ENCODE measurements at regions not wholly inside any gene's neighbourhood (a gene's known extent, or its start where the extent isn't known, plus 50 kb on each side); places are given as distances from the start of the nearest gene placed in this dataset.

DNA sequence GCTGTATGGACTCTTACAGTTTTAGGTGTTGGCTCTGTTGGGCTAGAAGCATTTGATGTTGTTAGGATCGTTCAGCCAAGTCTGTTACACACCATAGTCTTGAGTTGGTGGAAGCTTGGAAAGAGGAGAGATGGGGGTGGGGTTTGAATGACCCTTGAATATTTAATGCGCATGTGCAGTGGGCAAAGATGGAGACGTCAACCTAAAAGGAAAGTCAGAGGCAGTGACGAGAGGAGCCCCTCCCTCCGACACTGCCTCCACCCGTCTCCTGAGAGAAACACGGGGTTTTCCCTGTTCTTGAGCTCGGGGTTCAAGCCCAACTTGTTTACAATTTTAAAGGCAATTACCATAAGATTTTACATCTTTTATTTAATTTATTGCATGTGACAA lies 311.4 kb downstream of the SHQ1 start:
- H2AFZ ChIP-seq (replicated peaks), result no peak overlapping the region
- TF ChIP-seq CTCF (IDR thresholded peaks at IDR 0.05) (no peak), EZH2 (IDR thresholded peaks at IDR 0.05) (no peak), EZH2phosphoT487 (IDR thresholded peaks at IDR 0.05) (no peak)
- no peak overlapping the region for H3K4me3 ChIP-seq
- no peak overlapping the region for H3K4me3 Mint-ChIP-seq
- no peaks in the 10 kb centered on the region for H3K79me2 ChIP-seq (ENCODE audit: low read depth)
- H3K27ac Mint-ChIP-seq, result no peak overlapping the region
- H3F3A ChIP-seq (ENCODE audit: low read depth), result peaks cover 13% of the 10 kb centered on the region
- H3K4me1 ChIP-seq, result peaks cover 15% of the 10 kb centered on the region
- H3K36me3 ChIP-seq, result no peaks in the 10 kb centered on the region
- H3K27me3 Mint-ChIP-seq (ENCODE audit: insufficient read depth, low read depth), result peaks cover 10% of the 10 kb centered on the region
- DNase-seq (ENCODE audit: low spot score), result no peak
- H4K20me1 ChIP-seq (ENCODE audit: low read depth), result no peaks in the 10 kb centered on the region
- H3K4me1 Mint-ChIP-seq, result peaks cover 15% of the 10 kb centered on the region
- H3K36me3 Mint-ChIP-seq, result no peaks in the 10 kb centered on the region
- H3K9me3 ChIP-seq (ENCODE audit: low read depth), result no peaks in the 10 kb centered on the region
- H3K27ac ChIP-seq, result no peak overlapping the region
- H3K27me3 ChIP-seq, result peaks cover 4% of the 10 kb centered on the region
- peaks cover 3% of the 10 kb centered on the region for H3K9me3 Mint-ChIP-seq
- H3K9ac ChIP-seq, result no peak overlapping the region
- H3K4me2 ChIP-seq, result peak overlapping the region; percentile 53

- H2AFZ ChIP-seq (replicated peaks), result no peak overlapping the region
- Mint-ChIP-seq H3K27ac (no peak overlapping the region), H3K27me3 (ENCODE audit: insufficient read depth, low read depth) (peaks cover 10% of the 10 kb centered on the region), H3K36me3 (no peaks in the 10 kb centered on the region), H3K9me3 (peaks cover 3% of the 10 kb centered on the region), H3K4me1 (peaks cover 15% of the 10 kb centered on the region), H3K4me3 (no peak overlapping the region)
- no peak for TF ChIP-seq CTCF (IDR thresholded peaks at IDR 0.05)
- TF ChIP-seq EZH2 (IDR thresholded peaks at IDR 0.05), result no peak
- no peak for TF ChIP-seq EZH2phosphoT487 (IDR thresholded peaks at IDR 0.05)
- no peaks in the 10 kb centered on the region for H4K20me1 ChIP-seq (ENCODE audit: low read depth)
- H3K79me2 ChIP-seq (ENCODE audit: low read depth), result no peaks in the 10 kb centered on the region
- peaks cover 15% of the 10 kb centered on the region for H3K4me1 ChIP-seq
- no peak overlapping the region for H3K4me3 ChIP-seq
- H3K27ac ChIP-seq, result no peak overlapping the region
- peak; percentile 24 for DNase-seq (ENCODE audit: low spot score)
- no peak overlapping the region for H3K9ac ChIP-seq
- H3K36me3 ChIP-seq, result no peaks in the 10 kb centered on the region
- no peaks in the 10 kb centered on the region for H3K9me3 ChIP-seq (ENCODE audit: low read depth)
- H3F3A ChIP-seq (ENCODE audit: low read depth), result peaks cover 13% of the 10 kb centered on the region
- H3K4me2 ChIP-seq, result peak overlapping the region; percentile 53
- peaks cover 4% of the 10 kb centered on the region for H3K27me3 ChIP-seq
Observed at GRCh38 chr3:72536206-72536877, 311.9 kb downstream of the SHQ1 start.

- Mint-ChIP-seq H3K27ac (no peak overlapping the region), H3K4me3 (no peak overlapping the region)
- no peak for TF ChIP-seq EZH2phosphoT487 (IDR thresholded peaks at IDR 0.05)
- TF ChIP-seq CTCF (IDR thresholded peaks at IDR 0.05), result no peak
- TF ChIP-seq EZH2 (IDR thresholded peaks at IDR 0.05), result no peak
Observed at GRCh38 chr3:72535772-72536171, 312.5 kb downstream of the SHQ1 start.

More at GRCh38 chr3:72535772-72536171, 312.5 kb downstream of the SHQ1 start:
- Histone ChIP-seq H3K36me3 (no peaks in the 10 kb centered on the region), H3K9ac (no peak overlapping the region), H3K27me3 (peaks cover 4% of the 10 kb centered on the region), H3K4me1 (peaks cover 15% of the 10 kb centered on the region), H3K9me3 (ENCODE audit: low read depth) (no peaks in the 10 kb centered on the region), H3K79me2 (ENCODE audit: low read depth) (no peaks in the 10 kb centered on the region), H3K4me3 (no peak overlapping the region), H2AFZ (replicated peaks) (no peak overlapping the region), H3K4me2 (peak overlapping the region; percentile 53), H3K27ac (no peak overlapping the region), H4K20me1 (ENCODE audit: low read depth) (no peaks in the 10 kb centered on the region), H3F3A (ENCODE audit: low read depth) (peaks cover 13% of the 10 kb centered on the region)
- no peaks in the 10 kb centered on the region for H3K36me3 Mint-ChIP-seq
- peaks cover 15% of the 10 kb centered on the region for H3K4me1 Mint-ChIP-seq
- DNase-seq (ENCODE audit: low spot score), result no peak
- H3K27me3 Mint-ChIP-seq (ENCODE audit: insufficient read depth, low read depth), result peaks cover 10% of the 10 kb centered on the region
- peaks cover 3% of the 10 kb centered on the region for H3K9me3 Mint-ChIP-seq
